Transverse colon (tissue), 4 donors: ENCODE measurements at regions not wholly inside any gene's neighbourhood (a gene's known extent, or its start where the extent isn't known, plus 50 kb on each side); places are given as distances from the start of the nearest gene placed in this dataset.

Experiments
- DNase-seq: peaks from one replicate; pipeline ENCODE4 v3.0.0-alpha.2; 2019
- H3K27ac ChIP-seq, 4 donors: fragments of 200-600 bp; sonication (generic); 2 replicates each; pipeline ENCODE4 v1.5.1; 2016 to 2018; ENCODE audit warnings: inconsistent platforms in 4 of 4
- H3K27me3 ChIP-seq: fragments of 200-600 bp; sonication (generic); 2 replicates; pipeline ENCODE4 v1.5.1; 2017; ENCODE audit warnings: inconsistent platforms
- H3K36me3 ChIP-seq, 4 donors: fragments of 200-600 bp; sonication (generic); 2 replicates each; pipeline ENCODE4 v1.5.1; 2017 to 2019; ENCODE audit warnings: inconsistent platforms in 4 of 4
- H3K4me1 ChIP-seq, 4 donors: fragments of 200-600 bp; sonication (generic); 2 replicates each; pipeline ENCODE4 v1.5.1; 2017 to 2020; ENCODE audit warnings: inconsistent platforms in 4 of 4
- H3K4me3 ChIP-seq, 4 donors: fragments of 200-600 bp; sonication (generic); 1 replicate in 1 of 4; 2 replicates in 3 of 4; pipeline versions ENCODE4 v1.5.1 to v1.6.1; 2017 to 2019; ENCODE audit warnings: inconsistent platforms in 4 of 4
- H3K9me3 ChIP-seq, 2 donors: fragments of 200-600 bp; sonication (generic); 2 replicates each; pipeline ENCODE4 v1.5.1; 2017 to 2019; ENCODE audit warnings: inconsistent platforms in 2 of 2
- CTCF ChIP-seq, 5 experiments: fragments of 200-600 bp in 3 of 5; fragments of 450-650 bp in 2 of 5; sonication (generic) in 3 of 5; IDR thresholded peaks; 1 replicate in 2 of 5; 2 replicates in 3 of 5; pipeline ENCODE4 v1.5.1; 2016 to 2017; ENCODE audit warnings: antibody characterized with exemption in 5 of 5, inconsistent platforms in 3 of 5, mild to moderate bottlenecking in 2 of 5, moderate library complexity in 1 of 5
- EP300 ChIP-seq: sonication (generic); formaldehyde crosslinking; IDR thresholded peaks from one replicate; pipeline ENCODE4 v1.6.1; 2017; ENCODE audit warnings: antibody characterized with exemption, low read depth
- POLR2A ChIP-seq: fragments of 450-650 bp; IDR thresholded peaks from one replicate; pipeline ENCODE4 v1.6.1; 2016; ENCODE audit warnings: antibody characterized with exemption, mild to moderate bottlenecking, moderate library complexity
- POLR2AphosphoS5 ChIP-seq, 3 donors: sonication (generic); formaldehyde crosslinking; IDR thresholded peaks; one replicate each; pipeline ENCODE4 v1.6.1; 2016; ENCODE audit warnings: antibody characterized with exemption in 3 of 3
- WGBS, 2 donors: methylation state at CpG; one replicate each; pipeline ENCODE4 v1.1.5; 2018; ENCODE audit warnings: low coverage in 1 of 2; 5-methylcytosine and 5-hydroxymethylcytosine counted together
- in situ Hi-C, 4 donors: fragments of 200-750 bp; cut with MboI; loops; one replicate each; pipeline versions ENCODE4 v1.15.0 to v1.15.1; 2017; ENCODE audit warnings: low sequenced_read_pairs in 3 of 4, low pct_ligation_motif_present in 1 of 4, low pct_unique_long_range_greater_than_20kb in 1 of 4
- intact Hi-C: fragments of 100-400 bp; cut with DNase I; formaldehyde crosslinking; loops from one replicate; pipeline ENCODE4 v1.15.1; 2023; ENCODE audit warnings: low total_unique reads

DNA sequence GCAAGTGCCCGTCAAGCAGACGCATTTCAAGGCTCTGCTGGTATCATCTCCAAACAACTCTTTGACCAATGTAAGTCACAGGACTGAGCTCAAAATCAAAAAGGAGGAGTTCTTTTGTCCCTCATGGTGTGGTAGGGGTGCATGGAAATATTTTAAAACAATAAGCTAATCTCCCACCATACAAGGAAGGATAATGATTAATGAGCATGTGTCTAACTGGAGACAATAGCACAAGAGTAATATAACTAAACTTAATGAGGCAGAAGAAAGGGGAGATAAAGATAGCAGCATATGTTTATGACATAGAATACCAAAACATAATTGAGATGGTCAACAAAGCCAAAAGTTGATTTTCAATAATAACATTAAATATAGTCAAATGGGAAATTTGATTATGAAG is 668.0 kb upstream of the ZP4 start:
- Histone ChIP-seq H3K4me1 (no peaks in the 10 kb centered on the region), H3K27ac (no peak overlapping the region), H3K9me3 (no peaks in the 10 kb centered on the region), H3K36me3 (no peaks in the 10 kb centered on the region), H3K27me3 (no peaks in the 10 kb centered on the region), H3K4me3 (no peak overlapping the region)
- no peak for TF ChIP-seq CTCF (IDR thresholded peaks at IDR 0.05)
- TF ChIP-seq EP300: no peak
- TF ChIP-seq POLR2AphosphoS5 (IDR thresholded peaks at IDR 0.05): no peak
- no peak for TF ChIP-seq POLR2A
- intact Hi-C loops: no loop called here
- 90% methylated on average over 2 of the region's 2 CpGs; no CpG with 5 or more reads in 1 of the 2 donors for WGBS, 2 donors
- in situ Hi-C loops: no loop called here
- DNase-seq: no peak

DNA sequence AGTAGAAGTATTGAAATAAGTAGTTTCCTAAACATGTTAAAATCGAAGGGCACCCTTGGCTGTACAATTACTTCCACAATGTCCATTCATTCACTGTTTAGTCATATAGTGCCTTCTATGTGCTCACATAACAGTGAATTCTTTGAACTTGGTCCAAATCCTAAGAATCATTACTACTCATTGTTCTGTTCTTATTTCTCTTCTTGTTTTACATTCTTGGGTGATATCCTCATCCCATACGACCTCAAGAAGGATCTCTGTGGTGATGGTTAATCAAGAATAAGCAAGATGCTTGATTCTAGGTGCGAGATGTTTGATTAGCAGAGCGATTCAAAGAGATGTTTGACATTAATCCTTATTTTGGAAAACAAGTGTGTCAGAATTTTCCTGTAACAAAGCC is 667.4 kb upstream of the ZP4 start:
- DNase-seq: no peak
- 62 to 79% methylated on average over 4 of the region's 4 CpGs for WGBS, 2 donors
- intact Hi-C loops: no loop called here
- TF ChIP-seq POLR2AphosphoS5 (IDR thresholded peaks at IDR 0.05): no peak
- TF ChIP-seq CTCF (IDR thresholded peaks at IDR 0.05): no peak
- TF ChIP-seq POLR2A: no peak
- no peak for TF ChIP-seq EP300
- H3K27me3 ChIP-seq: no peaks in the 10 kb centered on the region
- no peaks in the 10 kb centered on the region for H3K9me3 ChIP-seq
- no peak overlapping the region for H3K27ac ChIP-seq
- H3K36me3 ChIP-seq: no peaks in the 10 kb centered on the region
- H3K4me3 ChIP-seq: no peak overlapping the region
- in situ Hi-C loops: no loop called here
- no peaks in the 10 kb centered on the region for H3K4me1 ChIP-seq

DNA sequence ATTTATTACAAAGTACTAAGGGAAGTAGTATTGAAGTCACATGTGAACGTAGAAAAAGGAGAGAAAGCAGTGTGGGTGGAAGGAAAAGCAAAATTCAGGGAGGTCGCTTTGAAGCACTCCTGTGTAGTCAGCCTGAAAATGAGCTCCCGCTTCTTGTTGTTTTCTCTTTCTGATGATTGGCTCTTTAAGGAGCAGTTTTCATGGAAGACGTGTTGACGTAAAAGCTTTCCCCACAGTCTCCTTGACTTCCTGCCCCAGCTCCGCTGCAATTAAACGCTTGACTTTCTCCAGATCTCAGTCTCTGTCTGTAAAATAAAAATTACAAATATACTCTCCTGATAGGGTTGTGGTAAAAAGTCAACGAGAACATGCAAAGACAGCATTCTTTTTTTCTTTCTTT is 661.5 kb upstream of the ZP4 start:
- no peak overlapping the region for H3K4me3 ChIP-seq
- no peaks in the 10 kb centered on the region for H3K4me1 ChIP-seq
- H3K27ac ChIP-seq: no peak overlapping the region
- TF ChIP-seq POLR2AphosphoS5 (IDR thresholded peaks at IDR 0.05) (no peak), POLR2A (no peak), CTCF (IDR thresholded peaks at IDR 0.05) (no peak), EP300 (no peak)
- intact Hi-C loops: no loop called here
- no peak for DNase-seq
- no peaks in the 10 kb centered on the region for H3K9me3 ChIP-seq
- H3K36me3 ChIP-seq: no peaks in the 10 kb centered on the region
- 48 to 65% methylated on average over 6 to 8 of the region's 8 CpGs for WGBS, 2 donors
- in situ Hi-C loops: no loop called here
- no peaks in the 10 kb centered on the region for H3K27me3 ChIP-seq

- Histone ChIP-seq H3K27me3 (no peaks in the 10 kb centered on the region), H3K9me3 (no peaks in the 10 kb centered on the region), H3K4me1 (no peaks in the 10 kb centered on the region), H3K4me3 (no peak overlapping the region), H3K27ac (no peak overlapping the region), H3K36me3 (no peaks in the 10 kb centered on the region)
- TF ChIP-seq POLR2A (no peak), EP300 (no peak), POLR2AphosphoS5 (IDR thresholded peaks at IDR 0.05) (no peak), CTCF (IDR thresholded peaks at IDR 0.05) (no peak)
- WGBS, 2 donors: 64 to 88% methylated on average over 1 to 2 of the region's 2 CpGs
- intact Hi-C loops (no loop called here), in situ Hi-C loops (no loop called here)
- DNase-seq: no peak
These were observed 658.4 kb upstream of the ZP4 start for GRCh38 chr1:238549137-238549536.
